HepG2 (cell line): ENCODE measurements at regions not wholly inside any gene's neighbourhood (a gene's known extent, or its start where the extent isn't known, plus 50 kb on each side); places are given as distances from the start of the nearest gene placed in this dataset.

Experiments
- ATAC-seq: fragments of 200-7000 bp; cut with Tn5 transposase; 3 replicates; pipeline ENCODE4 v1.9.1; 2020; ENCODE audit warnings: mild to moderate bottlenecking, moderate library complexity
- BruUV-seq: library from RNA; stranded (reverse); fragments of 400-500 nt; replicated peaks from 2 replicates; lab custom pipeline; 2021; lab: Mats Ljungman, UMichigan
- CTCF ChIA-PET: fragments of 300-600 bp; formaldehyde crosslinking; extraction: SDS; loops from one replicate; lab custom pipeline; 2021; ENCODE audit warnings: low total read pairs, inconsistent platforms, low intra/inter-chr PET ratio; lab: Yijun Ruan, JAX
- POLR2A ChIA-PET: fragments of 350-600 bp; sonication (Branson Sonifier 250); formaldehyde crosslinking; loops from one replicate; lab custom pipeline; 2020; ENCODE audit warnings: antibody characterized with exemption, inconsistent platforms; lab: Yijun Ruan, JAX
- DNase-seq: peaks from one replicate; pipeline ENCODE4 v3.0.0-alpha.2; 2015; ENCODE audit warnings: low spot score
- FAIRE-seq: peaks from 3 replicates; lab custom pipeline; 2011; peaks lifted over from hg19 to GRCh38; lab: Jason Lieb, UNC
- H2AFZ ChIP-seq: one replicate; pipeline ENCODE4 v1.6.1; 2011; ENCODE audit warnings: low read length, inconsistent platforms
- H3K27ac ChIP-seq: fragments of 300-600 bp; 3 replicates; pipeline ENCODE4 v1.8.0; 2011; ENCODE audit warnings: mixed run types, mild to moderate bottlenecking, mixed read lengths, low read length, inconsistent platforms; ENCODE audit not compliant: insufficient read depth; ENCODE audit errors: extremely low read length
- H3K27me3 ChIP-seq, 2 experiments: fragments of 200-600 bp in 1 of 2; 2 replicates in 1 of 2; 3 replicates in 1 of 2; pipeline versions ENCODE4 v1.6.0 to v1.8.0; 2011; ENCODE audit warnings: low read length in 2 of 2, mild to moderate bottlenecking in 2 of 2, moderate library complexity in 2 of 2, inconsistent platforms in 1 of 2; ENCODE audit not compliant: insufficient read depth in 2 of 2, control insufficient read depth in 1 of 2
- H3K36me3 ChIP-seq, 2 experiments: fragments of 200-600 bp in 1 of 2; replicated peaks in 1 of 2; 2 replicates in 1 of 2; 3 replicates in 1 of 2; pipeline versions ENCODE4 v1.5.1 to v1.8.0; 2011; ENCODE audit warnings: low read length in 2 of 2, inconsistent platforms in 1 of 2; ENCODE audit not compliant: insufficient read depth in 2 of 2, control insufficient read depth in 1 of 2
- H3K4me1 ChIP-seq: 2 replicates; pipeline ENCODE4 v1.5.1; 2012; ENCODE audit warnings: low read length, inconsistent platforms; ENCODE audit not compliant: insufficient read depth
- H3K4me2 ChIP-seq: 2 replicates; pipeline ENCODE4 v1.6.0; 2011; ENCODE audit warnings: low read depth, low read length, inconsistent platforms
- H3K4me3 ChIP-seq, 3 experiments: fragments of 200-600 bp in 1 of 3; sonication (generic), shearing (Covaris generic) in 1 of 3; replicated peaks in 1 of 3; 2 replicates each; pipeline ENCODE4 v1.5.1; 2011 to 2016; ENCODE audit warnings: low read length in 3 of 3, inconsistent platforms in 2 of 3, low read depth in 2 of 3, mild to moderate bottlenecking in 2 of 3, control low read depth in 1 of 3, mixed read lengths in 1 of 3; ENCODE audit not compliant: insufficient read depth in 1 of 3
- H3K79me2 ChIP-seq: one replicate; pipeline ENCODE4 v1.6.1; 2011; ENCODE audit warnings: low read length, inconsistent platforms; ENCODE audit not compliant: insufficient read depth
- H3K9ac ChIP-seq: 2 replicates; pipeline ENCODE4 v1.6.0; 2011; ENCODE audit warnings: mild to moderate bottlenecking, low read depth, low read length, inconsistent platforms; ENCODE audit not compliant: insufficient read depth
- H3K9me3 ChIP-seq: 2 replicates; pipeline ENCODE4 v1.5.1; 2012; ENCODE audit warnings: mild to moderate bottlenecking, low read length
- H4K20me1 ChIP-seq: 2 replicates; pipeline ENCODE4 v1.6.0; 2011; ENCODE audit warnings: inconsistent platforms, mild to moderate bottlenecking, low read length, moderate library complexity; ENCODE audit not compliant: insufficient read depth
- SOX13 ChIP-seq, 3 experiments: fragments of 450-650 bp in 1 of 3; sonication (generic) in 1 of 3; formaldehyde crosslinking in 1 of 3; IDR thresholded peaks in 2 of 3; conservative IDR thresholded peaks in 1 of 3; 2 replicates each; pipeline versions ENCODE4 v1.5.0 to v1.6.1; 2016 to 2020; ENCODE audit warnings: antibody characterized with exemption in 1 of 3, mild to moderate bottlenecking in 1 of 3, missing compliant biosample characterization in 1 of 3, missing genetic modification reagents in 1 of 3, moderate library complexity in 1 of 3
- STAT5B ChIP-seq: sonication (generic); formaldehyde crosslinking; IDR thresholded peaks from 2 replicates; pipeline ENCODE4 v1.4.0; 2020; ENCODE audit warnings: missing genetic modification reagents
- UBTF ChIP-seq: sonication (generic); formaldehyde crosslinking; IDR thresholded peaks from 2 replicates; pipeline ENCODE4 v1.4.0; 2020; ENCODE audit warnings: mild to moderate bottlenecking, missing genetic modification reagents
- ZFP91 ChIP-seq: sonication (generic); formaldehyde crosslinking; IDR thresholded peaks from 2 replicates; pipeline ENCODE4 v1.9.0; 2022; ENCODE audit warnings: missing genetic modification reagents, mild to moderate bottlenecking, borderline replicate concordance
- ZNF343 ChIP-seq: sonication (generic); formaldehyde crosslinking; IDR thresholded peaks from 2 replicates; pipeline ENCODE4 v1.4.0; 2020; ENCODE audit warnings: mild to moderate bottlenecking, missing genetic modification reagents
- ZNF503 ChIP-seq: sonication (generic); formaldehyde crosslinking; IDR thresholded peaks from 2 replicates; pipeline ENCODE4 v1.4.0; 2020; ENCODE audit warnings: missing genetic modification reagents
- ZNF792 ChIP-seq: IDR thresholded peaks from 2 replicates; pipeline ENCODE4 v1.6.1; 2016
- WGBS: methylation state at CpG from one replicate; pipeline ENCODE4 v1.1.6; 2017; ENCODE audit warnings: low lambda C conversion rate; 5-methylcytosine and 5-hydroxymethylcytosine counted together
- in situ Hi-C: cut with HindIII; loops from 2 replicates; pipeline ENCODE4 v1.10.0; 2017; ENCODE audit warnings: low pct_unique_long_range_greater_than_20kb; ENCODE audit not compliant: extremely low pct_ligation_motif_present
- intact Hi-C: fragments of 100-400 bp; cut with micrococcal nuclease; formaldehyde crosslinking; loops from one replicate; pipeline ENCODE4 v1.10.0; 2022; ENCODE audit not compliant: unreplicated experiment

GRCh38 chr1:125065092-125065820 lies 3880.5 kb downstream of the SRGAP2C start:
- Histone ChIP-seq H2AFZ (no peak overlapping the region), H3K9ac (no peak overlapping the region), H3K27me3 (no peaks in the 10 kb centered on the region), H3K4me2 (no peak overlapping the region), H3K4me1 (no peaks in the 10 kb centered on the region), H3K79me2 (no peaks in the 10 kb centered on the region), H3K9me3 (peaks cover 57% of the 10 kb centered on the region), H3K4me3 (no peak overlapping the region), H3K36me3 (no peaks in the 10 kb centered on the region), H3K27ac (no peak overlapping the region), H4K20me1 (no peaks in the 10 kb centered on the region)
- intact Hi-C loops (no loop called here), in situ Hi-C loops (no loop called here)
- ChIA-PET POLR2A (no interaction called here), CTCF (no interaction called here)
- TF ChIP-seq ZNF343 (CRISPR knock-in tag) (no peak), ZNF792 (CRISPR knock-in tag) (no peak), UBTF (CRISPR knock-in tag) (no peak), ZNF503 (CRISPR knock-in tag) (no peak), ZFP91 (CRISPR knock-in tag) (no peak), SOX13 (IDR thresholded peaks at IDR 0.05) (no peak), SOX13 (CRISPR knock-in tag; conservative IDR thresholded peaks at IDR 0.05 in 1 of 2, IDR thresholded peaks at IDR 0.05 in 1 of 2) (no peak), STAT5B (no peak)
- ATAC-seq: no peak
- whole genome bisulfite sequencing: 70% methylated on average over 35 of the region's 37 CpGs
- BruUV-seq: no TSS peak
- no peak for DNase-seq
- no peak for FAIRE-seq
